Rectal smooth muscle tissue (tissue), 1 donor: ENCODE measurements at regions not wholly inside any gene's neighbourhood (a gene's known extent, or its start where the extent isn't known, plus 50 kb on each side); places are given as distances from the start of the nearest gene placed in this dataset.

Experiments
- H3K27ac ChIP-seq: one replicate; pipeline ENCODE4 v1.7.0; 2013; ENCODE audit warnings: low read depth, low read length, inconsistent platforms
- H3K27me3 ChIP-seq: one replicate; pipeline ENCODE4 v1.7.0; 2013; ENCODE audit warnings: low read length; ENCODE audit not compliant: control insufficient read depth, insufficient read depth
- H3K36me3 ChIP-seq: one replicate; pipeline ENCODE4 v1.7.0; 2013; ENCODE audit warnings: low read length; ENCODE audit not compliant: control insufficient read depth, insufficient read depth
- H3K4me1 ChIP-seq: one replicate; pipeline ENCODE4 v1.7.0; 2013; ENCODE audit warnings: low read length; ENCODE audit not compliant: control insufficient read depth, insufficient read depth
- H3K4me3 ChIP-seq: one replicate; pipeline ENCODE4 v1.7.0; 2013; ENCODE audit warnings: low read length
- H3K9ac ChIP-seq: one replicate; pipeline ENCODE4 v1.7.0; 2013; ENCODE audit warnings: low read length

GRCh38 chr3:117881210-117881609 lies 1153.4 kb downstream of the IGSF11 start:
- Histone ChIP-seq H3K9ac (no peak overlapping the region), H3K27ac (no peak overlapping the region), H3K4me1 (no peaks in the 10 kb centered on the region), H3K36me3 (no peaks in the 10 kb centered on the region), H3K27me3 (no peaks in the 10 kb centered on the region), H3K4me3 (no peak overlapping the region)

- no peak overlapping the region for H3K4me3 ChIP-seq
- no peak overlapping the region for H3K9ac ChIP-seq
- H3K4me1 ChIP-seq, result no peaks in the 10 kb centered on the region
- H3K27me3 ChIP-seq, result no peaks in the 10 kb centered on the region
- H3K27ac ChIP-seq, result no peak overlapping the region
- H3K36me3 ChIP-seq, result no peaks in the 10 kb centered on the region
These were observed 1149.6 kb downstream of the IGSF11 start for GRCh38 chr3:117885011-117885441.

- Histone ChIP-seq H3K9ac (no peak overlapping the region), H3K4me3 (no peak overlapping the region), H3K4me1 (no peaks in the 10 kb centered on the region), H3K27ac (no peak overlapping the region), H3K27me3 (no peaks in the 10 kb centered on the region), H3K36me3 (no peaks in the 10 kb centered on the region)
These were observed 1148.5 kb downstream of the IGSF11 start for GRCh38 chr3:117886147-117886546.

- Histone ChIP-seq H3K27me3 (no peaks in the 10 kb centered on the region), H3K4me1 (no peaks in the 10 kb centered on the region), H3K36me3 (no peaks in the 10 kb centered on the region), H3K9ac (no peak overlapping the region), H3K27ac (no peak overlapping the region), H3K4me3 (no peak overlapping the region)
These were observed 1147.6 kb downstream of the IGSF11 start for GRCh38 chr3:117887031-117887430.

- Histone ChIP-seq H3K27me3 (no peaks in the 10 kb centered on the region), H3K4me3 (no peak overlapping the region), H3K36me3 (no peaks in the 10 kb centered on the region), H3K27ac (no peak overlapping the region), H3K9ac (no peak overlapping the region), H3K4me1 (no peaks in the 10 kb centered on the region)
These were observed 1146.7 kb downstream of the IGSF11 start for GRCh38 chr3:117887901-117888300.

GRCh38 chr3:117892431-117892841 lies 1142.2 kb downstream of the IGSF11 start:
- H3K9ac ChIP-seq, result no peak overlapping the region
- no peaks in the 10 kb centered on the region for H3K36me3 ChIP-seq
- no peak overlapping the region for H3K27ac ChIP-seq
- H3K4me1 ChIP-seq, result no peaks in the 10 kb centered on the region
- H3K27me3 ChIP-seq, result no peaks in the 10 kb centered on the region
- H3K4me3 ChIP-seq, result no peak overlapping the region

GRCh38 chr3:117893001-117893400 lies 1141.6 kb downstream of the IGSF11 start:
- Histone ChIP-seq H3K4me1 (no peaks in the 10 kb centered on the region), H3K4me3 (no peak overlapping the region), H3K27ac (no peak overlapping the region), H3K9ac (no peak overlapping the region), H3K27me3 (no peaks in the 10 kb centered on the region), H3K36me3 (no peaks in the 10 kb centered on the region)

GRCh38 chr3:117893638-117894037 lies 1141.0 kb downstream of the IGSF11 start:
- no peak overlapping the region for H3K4me3 ChIP-seq
- H3K4me1 ChIP-seq, result no peaks in the 10 kb centered on the region
- H3K9ac ChIP-seq, result no peak overlapping the region
- no peaks in the 10 kb centered on the region for H3K36me3 ChIP-seq
- no peak overlapping the region for H3K27ac ChIP-seq
- no peaks in the 10 kb centered on the region for H3K27me3 ChIP-seq

- Histone ChIP-seq H3K27me3 (no peaks in the 10 kb centered on the region), H3K9ac (no peak overlapping the region), H3K27ac (no peak overlapping the region), H3K4me1 (no peaks in the 10 kb centered on the region), H3K36me3 (no peaks in the 10 kb centered on the region), H3K4me3 (no peak overlapping the region)
These were observed 1135.7 kb downstream of the IGSF11 start for GRCh38 chr3:117898722-117899522.

GRCh38 chr3:117903226-117903625 lies 1131.4 kb downstream of the IGSF11 start:
- Histone ChIP-seq H3K4me1 (no peaks in the 10 kb centered on the region), H3K27me3 (no peaks in the 10 kb centered on the region), H3K4me3 (no peak overlapping the region), H3K9ac (no peak overlapping the region), H3K27ac (no peak overlapping the region), H3K36me3 (no peaks in the 10 kb centered on the region)

GRCh38 chr3:117910820-117911521 lies 1123.7 kb downstream of the IGSF11 start:
- Histone ChIP-seq H3K36me3 (no peaks in the 10 kb centered on the region), H3K9ac (no peak overlapping the region), H3K27me3 (no peaks in the 10 kb centered on the region), H3K4me1 (no peaks in the 10 kb centered on the region), H3K4me3 (no peak overlapping the region), H3K27ac (no peak overlapping the region)

GRCh38 chr3:117912352-117912751 lies 1122.3 kb downstream of the IGSF11 start:
- H3K27ac ChIP-seq, result no peak overlapping the region
- no peak overlapping the region for H3K4me3 ChIP-seq
- no peaks in the 10 kb centered on the region for H3K27me3 ChIP-seq
- H3K9ac ChIP-seq, result no peak overlapping the region
- H3K4me1 ChIP-seq, result no peaks in the 10 kb centered on the region
- no peaks in the 10 kb centered on the region for H3K36me3 ChIP-seq
